ENCODE measurements at regions not wholly inside any gene's neighbourhood (a gene's known extent, or its start where the extent isn't known, plus 50 kb on each side); places are given as distances from the start of the nearest gene placed in this dataset.

DNA sequence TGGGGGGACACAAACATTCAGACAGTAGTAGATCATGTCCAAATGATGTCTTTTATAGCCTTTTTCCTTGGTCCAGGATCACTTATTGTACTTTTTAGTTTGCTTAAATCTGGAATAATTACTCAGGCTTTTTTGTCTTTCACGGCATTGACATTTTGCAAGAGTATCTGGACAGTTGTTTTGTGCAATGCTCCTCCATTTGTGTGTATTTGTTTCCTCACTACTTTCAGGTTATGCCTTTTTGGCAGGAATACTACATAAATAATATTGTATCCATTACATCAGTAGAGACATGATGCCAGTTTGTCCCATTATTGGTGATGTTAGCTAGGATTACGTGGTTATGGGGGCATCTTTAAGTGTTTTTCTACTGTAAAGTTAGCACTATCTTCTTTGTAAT lies 238.3 kb downstream of the MAN2A1 start:
- TF ChIP-seq, protein P1, sequence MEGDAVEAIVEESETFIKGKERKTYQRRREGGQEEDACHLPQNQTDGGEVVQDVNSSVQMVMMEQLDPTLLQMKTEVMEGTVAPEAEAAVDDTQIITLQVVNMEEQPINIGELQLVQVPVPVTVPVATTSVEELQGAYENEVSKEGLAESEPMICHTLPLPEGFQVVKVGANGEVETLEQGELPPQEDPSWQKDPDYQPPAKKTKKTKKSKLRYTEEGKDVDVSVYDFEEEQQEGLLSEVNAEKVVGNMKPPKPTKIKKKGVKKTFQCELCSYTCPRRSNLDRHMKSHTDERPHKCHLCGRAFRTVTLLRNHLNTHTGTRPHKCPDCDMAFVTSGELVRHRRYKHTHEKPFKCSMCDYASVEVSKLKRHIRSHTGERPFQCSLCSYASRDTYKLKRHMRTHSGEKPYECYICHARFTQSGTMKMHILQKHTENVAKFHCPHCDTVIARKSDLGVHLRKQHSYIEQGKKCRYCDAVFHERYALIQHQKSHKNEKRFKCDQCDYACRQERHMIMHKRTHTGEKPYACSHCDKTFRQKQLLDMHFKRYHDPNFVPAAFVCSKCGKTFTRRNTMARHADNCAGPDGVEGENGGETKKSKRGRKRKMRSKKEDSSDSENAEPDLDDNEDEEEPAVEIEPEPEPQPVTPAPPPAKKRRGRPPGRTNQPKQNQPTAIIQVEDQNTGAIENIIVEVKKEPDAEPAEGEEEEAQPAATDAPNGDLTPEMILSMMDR (IDR thresholded peaks at IDR 0.05) = no peak
- TF ChIP-seq POLR2AphosphoS5 (IDR thresholded peaks at IDR 0.05; ENCODE audit: low read depth, low read length) (no peak), SIN3A (IDR thresholded peaks at IDR 0.05; ENCODE audit: borderline replicate concordance, insufficient read depth, low read depth, low read length) (no peak), TCF7L2 (IDR thresholded peaks at IDR 0.05; ENCODE audit: low read depth, low read length) (no peak)
- TF ChIP-seq, protein P2, sequence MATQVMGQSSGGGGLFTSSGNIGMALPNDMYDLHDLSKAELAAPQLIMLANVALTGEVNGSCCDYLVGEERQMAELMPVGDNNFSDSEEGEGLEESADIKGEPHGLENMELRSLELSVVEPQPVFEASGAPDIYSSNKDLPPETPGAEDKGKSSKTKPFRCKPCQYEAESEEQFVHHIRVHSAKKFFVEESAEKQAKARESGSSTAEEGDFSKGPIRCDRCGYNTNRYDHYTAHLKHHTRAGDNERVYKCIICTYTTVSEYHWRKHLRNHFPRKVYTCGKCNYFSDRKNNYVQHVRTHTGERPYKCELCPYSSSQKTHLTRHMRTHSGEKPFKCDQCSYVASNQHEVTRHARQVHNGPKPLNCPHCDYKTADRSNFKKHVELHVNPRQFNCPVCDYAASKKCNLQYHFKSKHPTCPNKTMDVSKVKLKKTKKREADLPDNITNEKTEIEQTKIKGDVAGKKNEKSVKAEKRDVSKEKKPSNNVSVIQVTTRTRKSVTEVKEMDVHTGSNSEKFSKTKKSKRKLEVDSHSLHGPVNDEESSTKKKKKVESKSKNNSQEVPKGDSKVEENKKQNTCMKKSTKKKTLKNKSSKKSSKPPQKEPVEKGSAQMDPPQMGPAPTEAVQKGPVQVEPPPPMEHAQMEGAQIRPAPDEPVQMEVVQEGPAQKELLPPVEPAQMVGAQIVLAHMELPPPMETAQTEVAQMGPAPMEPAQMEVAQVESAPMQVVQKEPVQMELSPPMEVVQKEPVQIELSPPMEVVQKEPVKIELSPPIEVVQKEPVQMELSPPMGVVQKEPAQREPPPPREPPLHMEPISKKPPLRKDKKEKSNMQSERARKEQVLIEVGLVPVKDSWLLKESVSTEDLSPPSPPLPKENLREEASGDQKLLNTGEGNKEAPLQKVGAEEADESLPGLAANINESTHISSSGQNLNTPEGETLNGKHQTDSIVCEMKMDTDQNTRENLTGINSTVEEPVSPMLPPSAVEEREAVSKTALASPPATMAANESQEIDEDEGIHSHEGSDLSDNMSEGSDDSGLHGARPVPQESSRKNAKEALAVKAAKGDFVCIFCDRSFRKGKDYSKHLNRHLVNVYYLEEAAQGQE (IDR thresholded peaks at IDR 0.05; ENCODE audit: insufficient read depth in 1 of 2, low read depth in 2 of 2, low read length in 1 of 2) = no peak

Data from Panc1 (cell line).